Omental fat pad (tissue), 3 donors: ENCODE measurements at regions not wholly inside any gene's neighbourhood (a gene's known extent, or its start where the extent isn't known, plus 50 kb on each side); places are given as distances from the start of the nearest gene placed in this dataset.

Experiments
- ATAC-seq: fragments of 150-250 bp; one replicate; pipeline ENCODE4 v1.9.1; 2016; ENCODE audit warnings: mild to moderate bottlenecking, moderate library complexity; ENCODE audit not compliant: low FRiP score
- DNase-seq: peaks from one replicate; pipeline ENCODE4 v3.0.0-alpha.2; 2019; ENCODE audit warnings: low spot score
- TF ChIP-seq, protein P1 (sequence below), 3 donors: fragments of 450-650 bp; IDR thresholded peaks; one replicate each; pipeline ENCODE4 v1.5.1; 2016 to 2017; ENCODE audit warnings: antibody characterized with exemption in 3 of 3, mild to moderate bottlenecking in 3 of 3, moderate library complexity in 2 of 3

DNA sequence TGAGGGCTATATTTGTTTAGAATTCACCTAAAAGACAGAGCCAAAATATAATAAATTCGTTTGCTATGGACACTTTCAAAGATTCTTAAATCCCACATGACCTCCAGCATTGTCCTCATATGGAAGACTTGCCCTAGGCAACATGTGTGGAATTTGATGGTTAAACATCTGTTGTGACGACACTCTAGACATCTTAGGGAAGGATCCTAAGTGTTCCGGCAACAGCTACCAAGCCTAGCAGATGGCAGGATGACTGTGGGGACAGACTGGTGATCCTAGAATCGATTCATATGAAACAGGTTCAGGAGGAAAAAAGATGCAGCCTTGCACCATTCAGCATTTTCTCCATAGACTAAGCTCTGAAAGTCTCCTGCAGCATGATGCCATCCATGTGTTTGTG, 77.6 kb upstream of the BACH2 start:
- DNase-seq (no peak), ATAC-seq (no peak)
- TF ChIP-seq, protein P1, sequence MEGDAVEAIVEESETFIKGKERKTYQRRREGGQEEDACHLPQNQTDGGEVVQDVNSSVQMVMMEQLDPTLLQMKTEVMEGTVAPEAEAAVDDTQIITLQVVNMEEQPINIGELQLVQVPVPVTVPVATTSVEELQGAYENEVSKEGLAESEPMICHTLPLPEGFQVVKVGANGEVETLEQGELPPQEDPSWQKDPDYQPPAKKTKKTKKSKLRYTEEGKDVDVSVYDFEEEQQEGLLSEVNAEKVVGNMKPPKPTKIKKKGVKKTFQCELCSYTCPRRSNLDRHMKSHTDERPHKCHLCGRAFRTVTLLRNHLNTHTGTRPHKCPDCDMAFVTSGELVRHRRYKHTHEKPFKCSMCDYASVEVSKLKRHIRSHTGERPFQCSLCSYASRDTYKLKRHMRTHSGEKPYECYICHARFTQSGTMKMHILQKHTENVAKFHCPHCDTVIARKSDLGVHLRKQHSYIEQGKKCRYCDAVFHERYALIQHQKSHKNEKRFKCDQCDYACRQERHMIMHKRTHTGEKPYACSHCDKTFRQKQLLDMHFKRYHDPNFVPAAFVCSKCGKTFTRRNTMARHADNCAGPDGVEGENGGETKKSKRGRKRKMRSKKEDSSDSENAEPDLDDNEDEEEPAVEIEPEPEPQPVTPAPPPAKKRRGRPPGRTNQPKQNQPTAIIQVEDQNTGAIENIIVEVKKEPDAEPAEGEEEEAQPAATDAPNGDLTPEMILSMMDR (IDR thresholded peaks at IDR 0.05) = no peak

DNA sequence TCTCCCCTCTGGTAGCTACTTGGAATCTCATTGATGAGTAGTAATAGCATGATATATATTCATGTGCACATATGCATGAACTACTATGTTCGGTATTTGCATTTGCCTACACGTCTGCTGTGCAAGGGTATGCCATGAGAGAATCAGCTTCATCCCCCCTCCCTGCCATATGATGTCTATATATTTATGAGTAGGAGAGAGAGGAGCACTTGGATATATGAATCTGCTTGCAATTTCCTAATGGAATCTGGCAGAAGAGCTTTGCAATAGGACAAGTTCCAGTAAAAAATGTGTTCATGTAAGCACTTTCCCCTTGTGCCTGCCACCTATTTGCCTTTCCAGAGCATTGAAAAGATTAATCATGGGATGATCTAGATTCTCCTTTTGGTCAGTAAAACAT, 76.2 kb upstream of the BACH2 start:
- no peak for ATAC-seq
- TF ChIP-seq, protein P1 (IDR thresholded peaks at IDR 0.05) = no peak
- DNase-seq = no peak

DNA sequence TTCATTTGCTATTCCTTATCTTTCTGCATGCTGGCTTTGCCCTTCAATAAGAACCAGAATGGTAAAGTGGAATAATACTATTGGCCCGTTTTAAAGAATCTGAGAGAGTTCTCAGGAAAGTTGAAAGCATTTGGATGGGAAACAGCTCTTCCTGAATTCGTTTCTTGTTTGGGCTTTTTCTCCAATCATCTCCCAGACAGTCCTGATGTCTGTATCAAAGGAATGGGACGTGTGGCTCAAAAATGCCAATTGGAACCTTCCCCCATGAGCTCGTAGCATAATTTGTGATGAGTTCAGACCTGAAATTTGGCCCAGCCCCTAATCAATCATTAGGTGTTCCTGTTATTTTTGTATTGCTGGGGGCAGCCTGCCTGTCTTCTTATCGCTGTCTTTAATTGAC, 75.8 kb upstream of the BACH2 start:
- TF ChIP-seq, protein P1 (IDR thresholded peaks at IDR 0.05) = no peak
- DNase-seq (no peak), ATAC-seq (no peak)

DNA sequence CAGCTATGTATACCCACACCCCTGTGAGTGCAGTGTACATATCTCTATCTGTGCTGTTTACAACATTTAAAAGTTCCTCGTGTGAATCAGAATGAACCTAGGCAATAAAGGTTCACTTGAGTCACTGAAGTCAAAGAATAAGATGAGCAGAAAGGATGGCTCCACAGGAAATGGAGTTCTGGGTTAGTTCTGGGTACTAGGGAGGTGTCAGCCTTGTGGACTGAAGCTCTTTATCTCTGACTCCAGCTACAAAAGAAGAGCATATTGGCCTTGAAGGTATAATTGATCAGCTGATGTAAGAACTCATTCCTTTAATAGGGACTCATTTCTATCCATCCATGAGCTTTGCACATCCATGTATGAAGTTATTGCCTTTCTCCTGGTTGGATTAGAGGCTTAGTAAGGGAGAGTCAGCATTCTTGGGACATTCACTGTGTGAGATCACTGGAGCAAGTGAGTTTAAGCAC, 73.9 kb upstream of the BACH2 start:
- no peak for ATAC-seq
- DNase-seq = no peak
- TF ChIP-seq, protein P1 (IDR thresholded peaks at IDR 0.05) = no peak

DNA sequence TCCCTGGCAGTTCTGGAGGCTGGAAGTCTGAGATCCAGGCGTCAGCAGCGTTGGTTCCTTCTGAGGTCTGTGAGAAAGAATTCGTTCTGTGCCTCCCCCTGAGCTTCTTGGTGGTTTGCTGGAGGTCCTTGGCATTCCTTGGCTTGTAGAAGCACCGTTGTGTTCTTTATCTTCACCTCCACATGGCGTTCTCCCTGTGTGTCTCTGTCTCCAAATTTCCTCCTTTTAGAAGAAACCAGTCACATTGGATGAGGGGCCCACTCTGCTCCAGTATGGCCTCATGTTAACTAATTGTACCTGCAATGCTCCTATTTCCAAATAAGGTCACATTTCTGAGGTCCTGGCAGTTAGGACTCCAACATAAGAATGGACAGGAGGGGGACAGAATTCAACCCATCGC, 73.0 kb upstream of the BACH2 start:
- TF ChIP-seq, protein P1 (IDR thresholded peaks at IDR 0.05) = no peak
- DNase-seq (no peak), ATAC-seq (no peak)

DNA sequence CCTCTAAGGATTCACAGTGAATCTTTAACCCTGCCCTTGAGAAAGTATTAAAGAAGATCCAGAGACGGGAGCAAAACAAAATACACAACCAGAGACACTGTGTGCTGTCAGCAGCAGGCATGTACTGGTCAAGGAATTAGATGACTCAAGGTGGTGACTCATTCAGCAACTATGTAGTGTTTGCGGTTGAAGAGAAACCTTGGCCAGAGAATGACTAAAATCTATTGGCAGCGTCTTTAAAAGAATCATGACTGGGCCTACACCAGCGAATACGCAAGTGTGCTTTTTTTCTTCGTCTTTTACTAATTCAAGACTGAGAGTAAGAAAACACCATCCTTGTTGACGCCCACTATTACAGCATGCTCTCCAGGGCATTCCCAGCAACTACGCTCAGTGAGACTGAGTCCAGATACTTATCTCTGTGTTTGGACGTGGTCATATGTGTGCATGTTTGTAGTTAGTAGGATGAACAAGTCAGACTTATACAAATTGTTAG, 72.4 kb upstream of the BACH2 start:
- ATAC-seq (peak; percentile 99), DNase-seq (no peak)
- TF ChIP-seq, protein P1 (IDR thresholded peaks at IDR 0.05) = no peak

DNA sequence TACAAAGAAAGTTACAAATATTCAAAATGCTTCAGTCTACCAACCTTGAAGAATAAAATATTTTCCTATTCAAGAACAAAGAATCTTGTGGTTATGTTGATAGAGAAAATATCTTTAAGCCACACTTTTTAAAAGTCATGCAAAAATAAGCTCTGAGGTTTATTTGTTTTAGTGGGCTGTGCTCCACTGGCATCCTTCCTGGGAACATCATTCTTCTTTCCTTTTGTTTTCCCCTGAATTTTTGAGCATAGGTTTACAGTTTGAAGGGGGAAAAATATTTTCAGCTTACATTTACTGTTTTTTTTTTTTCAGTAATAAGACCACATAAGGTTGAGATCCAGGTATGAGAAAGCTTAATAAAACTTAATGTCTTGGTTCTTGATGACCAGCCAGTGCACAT, 72.0 kb upstream of the BACH2 start:
- DNase-seq (no peak), ATAC-seq (no peak)
- TF ChIP-seq, protein P1 (IDR thresholded peaks at IDR 0.05) = no peak
